Mucosa of gallbladder (tissue), 1 donor: ENCODE measurements at regions not wholly inside any gene's neighbourhood (a gene's known extent, or its start where the extent isn't known, plus 50 kb on each side); places are given as distances from the start of the nearest gene placed in this dataset.

Source experiments
- DNase-seq: peaks from one replicate; pipeline ENCODE4 v3.0.0-alpha.2; 2020; ENCODE audit warnings: low spot score
- donor health status: DM: no; HTN: no; CAD: no.

- no peak for DNase-seq
Observed at GRCh38 chr7:115475761-115476385, 554.0 kb downstream of the MDFIC start.

GRCh38 chr7:115475206-115475605 is 553.3 kb downstream of the MDFIC start:
- DNase-seq: no peak

GRCh38 chr7:115474137-115474536 is 552.2 kb downstream of the MDFIC start:
- no peak for DNase-seq

- DNase-seq: no peak
Observed at GRCh38 chr7:115471891-115472290, 550.0 kb downstream of the MDFIC start.

- DNase-seq: no peak
Observed at GRCh38 chr7:115462301-115463015, 540.6 kb downstream of the MDFIC start.

- no peak for DNase-seq
Observed at GRCh38 chr7:115449689-115450088, 527.8 kb downstream of the MDFIC start.

GRCh38 chr7:115447495-115447894 is 525.6 kb downstream of the MDFIC start:
- DNase-seq: no peak

- no peak for DNase-seq
Observed at GRCh38 chr7:115441033-115441432, 519.1 kb downstream of the MDFIC start.

- DNase-seq: no peak
Observed at GRCh38 chr7:115435178-115435577, 513.3 kb downstream of the MDFIC start.

- DNase-seq: no peak
Observed at GRCh38 chr7:115429918-115430317, 508.0 kb downstream of the MDFIC start.

- no peak for DNase-seq
Observed at GRCh38 chr7:115417662-115418061, 495.8 kb downstream of the MDFIC start.

GRCh38 chr7:115410972-115411686 is 489.2 kb downstream of the MDFIC start:
- no peak for DNase-seq

GRCh38 chr7:115410434-115410820 is 488.5 kb downstream of the MDFIC start:
- DNase-seq: no peak

GRCh38 chr7:115409682-115410433 is 488.0 kb downstream of the MDFIC start:
- DNase-seq: no peak

GRCh38 chr7:115406219-115406618 is 484.3 kb downstream of the MDFIC start:
- DNase-seq: no peak

GRCh38 chr7:115387137-115387536 is 465.2 kb downstream of the MDFIC start:
- no peak for DNase-seq

- no peak for DNase-seq
Observed at GRCh38 chr7:115379321-115379720, 457.4 kb downstream of the MDFIC start.

GRCh38 chr7:115368998-115369397 is 447.1 kb downstream of the MDFIC start:
- no peak for DNase-seq

- no peak for DNase-seq
Observed at GRCh38 chr7:115363916-115364315, 442.0 kb downstream of the MDFIC start.

GRCh38 chr7:115359955-115360354 is 438.1 kb downstream of the MDFIC start:
- DNase-seq: no peak

GRCh38 chr7:115359119-115359518 is 437.2 kb downstream of the MDFIC start:
- no peak for DNase-seq

GRCh38 chr7:115357703-115357999 is 435.8 kb downstream of the MDFIC start:
- DNase-seq: no peak
